CD14-positive monocyte (primary cell): ENCODE measurements at regions not wholly inside any gene's neighbourhood (a gene's known extent, or its start where the extent isn't known, plus 50 kb on each side); places are given as distances from the start of the nearest gene placed in this dataset.

ENCODE experiments used
- DNase-seq, 3 donors: peaks; one replicate each; pipeline ENCODE4 v3.0.0-alpha.2; 2011 to 2022
- H2AFZ ChIP-seq: 2 replicates; pipeline ENCODE4 v1.6.0; 2012; ENCODE audit warnings: mild to moderate bottlenecking, low read depth, low read length, inconsistent platforms; ENCODE audit not compliant: insufficient read depth, poor library complexity, severe bottlenecking
- H3K27ac ChIP-seq, 2 donors: 1 replicate in 1 of 2; 2 replicates in 1 of 2; pipeline ENCODE4 v1.5.1; 2012 to 2013; ENCODE audit warnings: low read length in 2 of 2, control low read depth in 1 of 2, inconsistent platforms in 1 of 2, low read depth in 1 of 2, mild to moderate bottlenecking in 1 of 2
- H3K27me3 ChIP-seq, 2 donors: one replicate each; pipeline versions ENCODE4 v1.6.0 to v1.6.1; 2011 to 2013; ENCODE audit warnings: low read length in 2 of 2; ENCODE audit not compliant: control insufficient read depth in 2 of 2, insufficient read depth in 2 of 2
- H3K36me3 ChIP-seq, 2 donors: replicated peaks in 1 of 2; 1 replicate in 1 of 2; 2 replicates in 1 of 2; pipeline versions ENCODE4 v1.5.1 to v1.6.1; 2012 to 2013; ENCODE audit warnings: low read length in 2 of 2, control low read depth in 1 of 2, inconsistent platforms in 1 of 2, mild to moderate bottlenecking in 1 of 2; ENCODE audit not compliant: insufficient read depth in 2 of 2, control insufficient read depth in 1 of 2
- H3K4me1 ChIP-seq, 2 donors: 1 replicate in 1 of 2; 2 replicates in 1 of 2; pipeline versions ENCODE4 v1.5.1 to v1.6.1; 2012 to 2013; ENCODE audit warnings: low read length in 2 of 2, control low read depth in 1 of 2, inconsistent platforms in 1 of 2, mild to moderate bottlenecking in 1 of 2, moderate library complexity in 1 of 2; ENCODE audit not compliant: insufficient read depth in 2 of 2, control insufficient read depth in 1 of 2
- H3K4me2 ChIP-seq: replicated peaks from 2 replicates; pipeline ENCODE3; 2012; ENCODE audit warnings: low read length, moderate library complexity, mild to moderate bottlenecking; ENCODE audit not compliant: poor library complexity, severe bottlenecking; ENCODE audit errors: extremely low read depth
- H3K4me3 ChIP-seq, 3 experiments: fragments of 200-600 bp in 1 of 3; sonication (generic) in 1 of 3; replicated peaks in 1 of 3; 1 replicate in 2 of 3; 2 replicates in 1 of 3; pipeline ENCODE4 v1.5.1; 2011 to 2013; ENCODE audit warnings: low read length in 3 of 3, mild to moderate bottlenecking in 3 of 3, control low read depth in 2 of 3, low read depth in 2 of 3, inconsistent platforms in 1 of 3, moderate library complexity in 1 of 3
- H3K79me2 ChIP-seq: 2 replicates; pipeline ENCODE4 v1.6.0; 2012; ENCODE audit warnings: mild to moderate bottlenecking, control low read depth, inconsistent platforms, low read length, moderate library complexity; ENCODE audit not compliant: insufficient read depth
- H3K9ac ChIP-seq: 2 replicates; pipeline ENCODE4 v1.6.0; 2017; ENCODE audit warnings: low read length, mild to moderate bottlenecking; ENCODE audit not compliant: insufficient read depth, poor library complexity, severe bottlenecking
- H3K9me3 ChIP-seq, 2 donors: replicated peaks in 1 of 2; 1 replicate in 1 of 2; 2 replicates in 1 of 2; pipeline versions ENCODE4 v1.5.1 to v1.6.1; 2012 to 2013; ENCODE audit warnings: low read length in 2 of 2, control low read depth in 1 of 2; ENCODE audit not compliant: control insufficient read depth in 1 of 2, insufficient read depth in 1 of 2
- H4K20me1 ChIP-seq: 2 replicates; pipeline ENCODE4 v1.6.0; 2012; ENCODE audit warnings: mild to moderate bottlenecking, low read length, control low read depth, moderate library complexity; ENCODE audit not compliant: insufficient read depth
- H3K27ac Mint-ChIP-seq, 7 donors: one replicate each; pipeline ENCODE4 v1.8.0; 2020; ENCODE audit warnings: mild to moderate bottlenecking in 7 of 7, mixed read lengths in 7 of 7, moderate library complexity in 6 of 7, inconsistent platforms in 2 of 7
- H3K27me3 Mint-ChIP-seq, 3 donors: one replicate each; pipeline ENCODE4 v1.8.0; 2021 to 2022; ENCODE audit warnings: low read depth in 3 of 3, mild to moderate bottlenecking in 3 of 3, mixed read lengths in 3 of 3, moderate library complexity in 3 of 3, inconsistent platforms in 1 of 3
- H3K36me3 Mint-ChIP-seq, 2 donors: one replicate each; pipeline ENCODE4 v1.8.0; 2020; ENCODE audit warnings: mixed read lengths in 2 of 2, inconsistent platforms in 1 of 2, mild to moderate bottlenecking in 1 of 2
- H3K4me1 Mint-ChIP-seq: one replicate; pipeline ENCODE4 v1.8.0; 2020; ENCODE audit warnings: mild to moderate bottlenecking, mixed read lengths
- H3K4me3 Mint-ChIP-seq, 2 donors: one replicate each; pipeline ENCODE4 v1.8.0; 2020; ENCODE audit warnings: mild to moderate bottlenecking in 2 of 2, mixed read lengths in 2 of 2, moderate library complexity in 1 of 2
- H3K9me3 Mint-ChIP-seq, 7 donors: one replicate each; pipeline ENCODE4 v1.8.0; 2020 to 2022; ENCODE audit warnings: mixed read lengths in 7 of 7, mild to moderate bottlenecking in 6 of 7, moderate library complexity in 6 of 7, inconsistent platforms in 2 of 7
- CTCF ChIP-seq: fragments of 200-600 bp; IDR thresholded peaks from one replicate; pipeline ENCODE4 v1.8.0; 2022; ENCODE audit warnings: antibody characterized with exemption, mild to moderate bottlenecking
- WGBS: methylation state at CpG from one replicate; pipeline ENCODE4 v1.1.5; 2013; ENCODE audit warnings: missing lambda C conversion rate; ENCODE audit not compliant: insufficient coverage; 5-methylcytosine and 5-hydroxymethylcytosine counted together
- intact Hi-C, 2 donors: fragments of 100-400 bp; cut with micrococcal nuclease; formaldehyde crosslinking; loops; one replicate each; pipeline versions ENCODE4 v1.15.0 to v1.15.1; 2023

- no peaks in the 10 kb centered on the region for H3K36me3 Mint-ChIP-seq
- no peak overlapping the region for H3K4me3 Mint-ChIP-seq
- no peaks in the 10 kb centered on the region for H3K27me3 Mint-ChIP-seq
- no peak overlapping the region for H3K4me2 ChIP-seq
- H3K27ac Mint-ChIP-seq: no peak overlapping the region
- no peaks in the 10 kb centered on the region for H3K4me1 ChIP-seq
- no peaks in the 10 kb centered on the region for H3K4me1 Mint-ChIP-seq
- intact Hi-C loops: no loop called here
- no peaks in the 10 kb centered on the region for H3K27me3 ChIP-seq
- no peaks in the 10 kb centered on the region for H4K20me1 ChIP-seq
- H3K36me3 ChIP-seq: no peaks in the 10 kb centered on the region
- no peak overlapping the region for H2AFZ ChIP-seq
- no peak for DNase-seq
- no peak for TF ChIP-seq CTCF
- peaks cover 23 to 33% of the 10 kb centered on the region in 2 donors for H3K9me3 ChIP-seq
- H3K9ac ChIP-seq: no peak overlapping the region
- no peaks in the 10 kb centered on the region for H3K79me2 ChIP-seq
- H3K27ac ChIP-seq: no peak overlapping the region
- 100% methylated on average over 1 of the region's 1 CpG for WGBS
- no peak overlapping the region for H3K4me3 ChIP-seq
- peaks cover 2 to 23% (median 15%) of the 10 kb centered on the region in 7 donors for H3K9me3 Mint-ChIP-seq
Observed at GRCh38 chr18:53943326-53943860, 281.1 kb downstream of the MBD2 start.

GRCh38 chr18:53941601-53942338 lies 282.7 kb downstream of the MBD2 start:
- no peak overlapping the region for H3K27ac Mint-ChIP-seq
- no peak overlapping the region for H3K4me2 ChIP-seq
- H3K4me1 Mint-ChIP-seq: no peaks in the 10 kb centered on the region
- no peak overlapping the region for H3K9ac ChIP-seq
- no peak overlapping the region for H3K4me3 Mint-ChIP-seq
- no peaks in the 10 kb centered on the region for H3K36me3 Mint-ChIP-seq
- H4K20me1 ChIP-seq: no peaks in the 10 kb centered on the region
- H3K27me3 ChIP-seq: no peaks in the 10 kb centered on the region
- no peak overlapping the region for H3K27ac ChIP-seq
- TF ChIP-seq CTCF: no peak
- H3K9me3 ChIP-seq: peaks cover 23 to 33% of the 10 kb centered on the region in 2 donors
- H3K79me2 ChIP-seq: no peaks in the 10 kb centered on the region
- intact Hi-C loops: no loop called here
- H3K27me3 Mint-ChIP-seq: no peaks in the 10 kb centered on the region
- no peak overlapping the region for H2AFZ ChIP-seq
- no peak for DNase-seq
- no peak overlapping the region for H3K4me3 ChIP-seq
- H3K9me3 Mint-ChIP-seq: peaks cover 2 to 23% (median 14%) of the 10 kb centered on the region in 7 donors
- H3K4me1 ChIP-seq: no peaks in the 10 kb centered on the region
- H3K36me3 ChIP-seq: no peaks in the 10 kb centered on the region
